K562 (cell line): ENCODE measurements at regions not wholly inside any gene's neighbourhood (a gene's known extent, or its start where the extent isn't known, plus 50 kb on each side); places are given as distances from the start of the nearest gene placed in this dataset.

ENCODE experiments used
- ARNT ChIP-seq, 2 experiments: fragments of 450-650 bp; IDR thresholded peaks; 2 replicates each; pipeline ENCODE4 v1.6.1; 2016; ENCODE audit warnings: mild to moderate bottlenecking in 1 of 2
- CBFB ChIP-seq: sonication (generic); formaldehyde crosslinking; IDR thresholded peaks from 2 replicates; pipeline ENCODE4 v1.4.0; 2020; ENCODE audit warnings: mild to moderate bottlenecking, missing genetic modification reagents
- CHD1 ChIP-seq: fragments of 200-600 bp; sonication (generic); IDR thresholded peaks from one replicate; pipeline ENCODE4 v1.6.1; 2012; ENCODE audit warnings: mild to moderate bottlenecking, moderate library complexity, low read length, inconsistent platforms
- CHD4 ChIP-seq: fragments of 200-600 bp; sonication (generic); IDR thresholded peaks from 3 replicates; pipeline ENCODE4 v1.6.1; 2012; ENCODE audit warnings: low read depth, mild to moderate bottlenecking, mixed read lengths, low read length, inconsistent platforms; ENCODE audit not compliant: insufficient read depth, insufficient replicate concordance, poor library complexity, severe bottlenecking
- ELF4 ChIP-seq: fragments of 450-650 bp; formaldehyde crosslinking; IDR thresholded peaks from 2 replicates; pipeline ENCODE4 v1.4.0; 2022; ENCODE audit warnings: missing genetic modification characterization
- ERF ChIP-seq: fragments of 450-650 bp; formaldehyde crosslinking; IDR thresholded peaks from 2 replicates; pipeline ENCODE4 v1.4.0; 2020; ENCODE audit warnings: mild to moderate bottlenecking, mixed read lengths
- GATAD2B ChIP-seq: fragments of 450-650 bp; IDR thresholded peaks from 2 replicates; pipeline ENCODE4 v1.6.1; 2017; ENCODE audit warnings: mild to moderate bottlenecking, borderline replicate concordance
- GTF2F1 ChIP-seq: IDR thresholded peaks from 2 replicates; pipeline ENCODE4 v1.6.1; 2011; ENCODE audit warnings: low read depth, low read length, improper control_type of control experiment
- HDAC1 ChIP-seq, 2 experiments: fragments of 450-650 bp; IDR thresholded peaks; 2 replicates each; pipeline ENCODE4 v1.6.1; 2016 to 2017; ENCODE audit warnings: inconsistent platforms in 1 of 2, mild to moderate bottlenecking in 1 of 2, moderate library complexity in 1 of 2
- JUND ChIP-seq, 2 experiments: IDR thresholded peaks; 2 replicates in 1 of 2; 3 replicates in 1 of 2; pipeline ENCODE4 v1.6.1; 2011; ENCODE audit warnings: borderline replicate concordance in 2 of 2, low read depth in 2 of 2, low read length in 2 of 2, improper control_type of control experiment in 1 of 2, missing biosample characterization in 1 of 2, missing genetic modification characterization in 1 of 2, missing genetic modification reagents in 1 of 2
- MIER1 ChIP-seq: fragments of 450-650 bp; IDR thresholded peaks from 2 replicates; pipeline ENCODE4 v1.6.1; 2016; ENCODE audit warnings: antibody characterized with exemption, mild to moderate bottlenecking, low read depth
- RB1 ChIP-seq: fragments of 450-650 bp; IDR thresholded peaks from 2 replicates; pipeline ENCODE4 v1.6.1; 2017; ENCODE audit warnings: low read depth, mild to moderate bottlenecking
- RBM14 ChIP-seq: fragments of 200-400 bp; formaldehyde crosslinking; IDR thresholded peaks from 2 replicates; pipeline ENCODE4 v1.6.1; 2018; ENCODE audit warnings: low read depth, mild to moderate bottlenecking, low read length, moderate library complexity, borderline replicate concordance; ENCODE audit not compliant: insufficient read depth
- RHOXF2B ChIP-seq: fragments of 250-450 bp; sonication (Bioruptor Pico); conservative IDR thresholded peaks from 2 replicates; pipeline ENCODE4 v1.5.1; 2021
- TCF3 ChIP-seq: sonication (generic); formaldehyde crosslinking; IDR thresholded peaks from 2 replicates; pipeline ENCODE4 v1.4.0; 2020; ENCODE audit warnings: mild to moderate bottlenecking, missing genetic modification reagents
- THAP12 ChIP-seq: fragments of 250-450 bp; sonication (Bioruptor Pico); IDR thresholded peaks from 2 replicates; pipeline ENCODE4 v1.9.0; 2021; ENCODE audit warnings: mild to moderate bottlenecking, inconsistent platforms
- THAP7 ChIP-seq: fragments of 250-450 bp; sonication (Bioruptor Pico); IDR thresholded peaks from 2 replicates; pipeline ENCODE4 v1.5.0; 2021
- YBX1 ChIP-seq: fragments of 450-650 bp; IDR thresholded peaks from 2 replicates; pipeline ENCODE4 v1.7.1; 2016; ENCODE audit warnings: mild to moderate bottlenecking
- ZC3H11A ChIP-seq: IDR thresholded peaks from 2 replicates; pipeline ENCODE4 v1.6.1; 2012; ENCODE audit warnings: low read depth, low read length, improper control_type of control experiment
- ZNF274 ChIP-seq: IDR thresholded peaks from 2 replicates; pipeline ENCODE4 v1.6.1; 2011; ENCODE audit warnings: low read depth, mild to moderate bottlenecking, low read length, moderate library complexity, borderline replicate concordance
- ZNF444 ChIP-seq: fragments of 250-450 bp; sonication (Bioruptor Pico); IDR thresholded peaks from 2 replicates; pipeline ENCODE4 v1.4.0; 2020; ENCODE audit warnings: mild to moderate bottlenecking, moderate library complexity
- ZNF561 ChIP-seq: fragments of 450-650 bp; formaldehyde crosslinking; conservative IDR thresholded peaks from 2 replicates; pipeline ENCODE4 v1.4.0; 2020; ENCODE audit warnings: mild to moderate bottlenecking, moderate library complexity
- TF ChIP-seq, protein P1 (sequence below): fragments of 250-450 bp; sonication (Bioruptor Pico); IDR thresholded peaks from 2 replicates; pipeline ENCODE4 v1.5.0; 2021; ENCODE audit warnings: mild to moderate bottlenecking, moderate library complexity

GRCh38 chr14:73771848-73772638 is 57.9 kb upstream of the PNMA1 start (continued):
- TF ChIP-seq GATAD2B (no peak), ELF4 (no peak), GTF2F1 (no peak), CHD4 (no peak), HDAC1 (IDR thresholded peaks at IDR 0.05) (peak in 1 of 2 experiments; percentile 38; a peak in 1 of 4 replicates), ZNF561 (CRISPR knock-in tag) (no peak), RBM14 (no peak), MIER1 (no peak), THAP7 (CRISPR knock-in tag) (no peak), ZNF444 (CRISPR knock-in tag) (no peak), JUND (IDR thresholded peaks at IDR 0.05; ENCODE audit: borderline replicate concordance, low read depth, low read length) (peak; percentile 60), JUND (tag; IDR thresholded peaks at IDR 0.05; ENCODE audit: borderline replicate concordance, low read depth, low read length) (peak; percentile 28; the same call in 1 of the 3 replicates), CBFB (no peak), THAP12 (CRISPR knock-in tag) (no peak), YBX1 (no peak), ARNT (IDR thresholded peaks at IDR 0.05) (peak in 1 of 2 experiments; percentile 57; a peak in 1 of 4 replicates), ERF (CRISPR knock-in tag) (no peak), CHD1 (no peak), RB1 (no peak), TCF3 (CRISPR knock-in tag) (peak; percentile 86), ZC3H11A (no peak), ZNF274 (peak; percentile 51; the same call in 1 of the 2 replicates), RHOXF2B (CRISPR knock-in tag) (no peak)
- TF ChIP-seq, protein P1, sequence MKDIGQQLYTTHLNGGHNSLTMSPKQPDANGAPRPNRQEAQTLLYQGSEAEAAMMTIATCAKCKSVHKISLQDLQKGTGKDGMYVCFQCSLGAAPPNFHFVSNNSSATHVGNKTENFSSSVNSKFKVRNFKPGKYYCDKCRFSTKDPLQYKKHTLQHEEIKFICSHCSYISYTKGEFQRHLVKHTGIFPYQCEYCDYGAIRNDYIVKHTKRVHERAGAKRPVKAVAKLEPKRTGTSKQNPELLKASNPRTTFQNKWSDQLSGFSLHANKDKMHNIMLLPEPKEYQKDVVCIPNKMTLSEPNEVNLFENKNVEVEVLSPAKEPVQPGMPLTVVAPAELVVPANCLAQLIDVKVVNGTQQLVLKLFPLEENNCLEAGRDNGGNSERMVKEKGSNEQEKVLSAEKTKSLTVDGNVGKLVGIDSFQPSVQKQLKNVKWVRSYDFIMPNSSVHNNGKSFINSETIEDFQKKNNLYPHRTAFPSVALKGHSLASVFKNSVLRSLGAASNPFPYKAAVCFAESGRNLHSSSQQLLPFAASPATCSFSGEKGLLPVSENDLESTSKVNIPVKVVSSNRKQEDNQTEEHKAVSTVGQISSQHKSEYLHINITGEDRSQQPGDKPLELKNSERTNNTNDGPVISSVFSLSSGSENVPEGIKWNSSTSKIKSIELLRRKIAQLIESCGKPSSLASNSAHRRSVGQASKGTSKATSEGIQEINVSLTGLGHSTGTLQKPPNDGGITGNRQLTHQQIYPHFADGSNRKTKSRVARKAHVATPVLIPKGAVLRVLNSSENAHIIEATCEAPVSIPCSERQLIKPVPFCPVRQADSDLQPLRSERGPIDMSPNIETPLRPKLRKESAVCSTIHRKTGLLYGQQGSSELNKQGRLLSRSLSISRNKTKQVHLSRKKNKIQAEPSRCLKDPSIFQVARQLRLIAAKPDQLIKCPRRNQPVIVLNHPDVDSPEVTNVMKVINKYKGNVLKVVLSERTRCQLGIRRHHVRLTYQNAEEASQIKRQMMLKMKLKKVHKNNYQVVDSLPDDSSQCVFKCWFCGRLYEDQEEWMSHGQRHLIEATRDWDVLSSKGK (CRISPR knock-in tag) = no peak
